Panc1 (cell line): ENCODE measurements at regions not wholly inside any gene's neighbourhood (a gene's known extent, or its start where the extent isn't known, plus 50 kb on each side); places are given as distances from the start of the nearest gene placed in this dataset.

Experiments
- POLR2AphosphoS5 ChIP-seq: IDR thresholded peaks from 2 replicates; pipeline ENCODE4 v1.6.1; 2012; ENCODE audit warnings: mild to moderate bottlenecking, low read depth, low read length, moderate library complexity
- SIN3A ChIP-seq: IDR thresholded peaks from 2 replicates; pipeline ENCODE4 v1.6.1; 2012; ENCODE audit warnings: low read depth, mild to moderate bottlenecking, low read length, moderate library complexity, borderline replicate concordance; ENCODE audit not compliant: insufficient read depth
- TF ChIP-seq, protein P1 (sequence below): fragments of 450-650 bp; IDR thresholded peaks from 2 replicates; pipeline ENCODE4 v1.5.1; 2017; ENCODE audit warnings: mild to moderate bottlenecking

DNA sequence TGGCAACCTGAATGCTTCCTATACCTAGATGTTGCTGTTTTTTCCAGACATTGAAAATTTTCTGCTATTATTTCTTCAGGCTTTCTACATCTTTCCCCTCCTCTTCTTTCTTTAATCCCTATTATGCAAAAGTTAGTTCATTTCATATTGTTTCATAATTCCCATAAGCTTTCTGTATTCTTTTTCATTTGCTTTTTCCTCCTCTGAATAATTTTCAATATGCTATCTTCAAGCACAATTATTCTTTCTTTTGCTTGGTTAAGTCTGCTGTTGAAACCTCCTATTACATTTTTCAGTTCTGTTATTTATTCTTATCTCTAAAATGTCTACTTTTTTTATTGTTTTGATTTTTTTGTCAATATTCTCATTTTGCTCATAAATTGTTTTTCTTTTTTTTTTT, 947.1 kb upstream of the MIR17HG start:
- TF ChIP-seq, protein P1, sequence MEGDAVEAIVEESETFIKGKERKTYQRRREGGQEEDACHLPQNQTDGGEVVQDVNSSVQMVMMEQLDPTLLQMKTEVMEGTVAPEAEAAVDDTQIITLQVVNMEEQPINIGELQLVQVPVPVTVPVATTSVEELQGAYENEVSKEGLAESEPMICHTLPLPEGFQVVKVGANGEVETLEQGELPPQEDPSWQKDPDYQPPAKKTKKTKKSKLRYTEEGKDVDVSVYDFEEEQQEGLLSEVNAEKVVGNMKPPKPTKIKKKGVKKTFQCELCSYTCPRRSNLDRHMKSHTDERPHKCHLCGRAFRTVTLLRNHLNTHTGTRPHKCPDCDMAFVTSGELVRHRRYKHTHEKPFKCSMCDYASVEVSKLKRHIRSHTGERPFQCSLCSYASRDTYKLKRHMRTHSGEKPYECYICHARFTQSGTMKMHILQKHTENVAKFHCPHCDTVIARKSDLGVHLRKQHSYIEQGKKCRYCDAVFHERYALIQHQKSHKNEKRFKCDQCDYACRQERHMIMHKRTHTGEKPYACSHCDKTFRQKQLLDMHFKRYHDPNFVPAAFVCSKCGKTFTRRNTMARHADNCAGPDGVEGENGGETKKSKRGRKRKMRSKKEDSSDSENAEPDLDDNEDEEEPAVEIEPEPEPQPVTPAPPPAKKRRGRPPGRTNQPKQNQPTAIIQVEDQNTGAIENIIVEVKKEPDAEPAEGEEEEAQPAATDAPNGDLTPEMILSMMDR = no peak
- TF ChIP-seq SIN3A = no peak
- no peak for TF ChIP-seq POLR2AphosphoS5
